Kidney epithelial cell (primary cell): ENCODE measurements at regions not wholly inside any gene's neighbourhood (a gene's known extent, or its start where the extent isn't known, plus 50 kb on each side); places are given as distances from the start of the nearest gene placed in this dataset.

Experiments used
- DNase-seq: peaks from one replicate; pipeline ENCODE4 v3.0.0-alpha.2; 2010; ENCODE audit warnings: low read depth
- H3K27me3 ChIP-seq: 2 replicates; pipeline ENCODE4 v1.6.0; 2011; ENCODE audit warnings: low read length; ENCODE audit not compliant: control insufficient read depth, insufficient read depth
- H3K36me3 ChIP-seq: 2 replicates; pipeline ENCODE4 v1.5.1; 2011; ENCODE audit warnings: low read length; ENCODE audit not compliant: control insufficient read depth, insufficient read depth
- H3K4me3 ChIP-seq: 2 replicates; pipeline ENCODE4 v1.5.1; 2011; ENCODE audit warnings: low read depth, mild to moderate bottlenecking, control low read depth, low read length
- TF ChIP-seq, protein P1 (sequence below): IDR thresholded peaks from 2 replicates; pipeline ENCODE4 v1.5.1; 2011; ENCODE audit warnings: mild to moderate bottlenecking, moderate library complexity, low read length, control low read depth, inconsistent platforms; ENCODE audit not compliant: insufficient read depth, poor library complexity, severe bottlenecking

DNA sequence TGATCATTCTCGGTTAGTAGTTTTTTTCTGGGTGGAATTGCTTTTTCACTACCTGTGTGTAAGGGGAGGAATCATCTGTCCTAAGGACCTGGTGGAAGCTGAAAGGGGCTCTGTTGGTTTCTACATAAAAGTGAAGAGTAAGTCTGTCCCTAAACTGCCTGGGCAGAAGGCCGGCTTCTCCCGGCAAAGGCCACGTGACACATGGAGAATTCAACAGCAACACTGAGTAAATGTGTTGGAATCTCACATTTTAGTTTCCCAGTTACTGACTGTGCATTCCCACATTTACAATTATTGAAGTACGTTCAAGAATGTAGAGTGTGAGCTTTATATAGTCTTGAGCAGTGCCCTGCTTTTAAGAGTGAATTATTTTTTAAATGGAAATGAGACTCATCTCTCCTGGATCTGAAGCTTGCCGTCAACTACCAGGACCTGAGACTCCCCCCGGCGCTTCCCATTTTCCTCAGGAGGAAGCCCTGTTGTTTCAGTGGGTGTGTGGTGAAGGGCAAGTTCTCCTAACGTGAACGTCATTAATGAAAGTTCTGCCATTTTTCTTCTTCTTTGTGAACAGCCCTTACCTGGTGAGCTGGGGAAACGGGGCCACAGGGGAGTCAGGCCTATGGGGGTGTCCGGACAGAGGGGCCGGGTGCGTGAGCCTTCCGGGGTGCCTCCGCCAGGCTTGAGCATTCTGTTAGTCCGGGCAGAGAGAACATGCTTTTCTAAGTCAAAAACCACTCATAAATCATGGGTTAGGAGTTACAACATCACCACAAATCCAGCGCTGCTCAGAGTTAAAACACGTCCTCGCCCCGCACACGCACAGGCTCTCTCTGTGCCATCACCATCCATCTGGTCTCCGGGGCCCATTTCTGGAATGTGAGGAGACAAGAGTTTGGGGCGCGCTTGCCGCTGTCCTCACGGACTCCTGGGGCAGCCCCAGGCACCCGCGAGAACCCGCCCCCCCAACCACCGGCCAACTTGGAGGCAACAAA is 56.6 kb upstream of the SMOC2 start:
- no peaks in the 10 kb centered on the region for H3K36me3 ChIP-seq
- TF ChIP-seq, protein P1, sequence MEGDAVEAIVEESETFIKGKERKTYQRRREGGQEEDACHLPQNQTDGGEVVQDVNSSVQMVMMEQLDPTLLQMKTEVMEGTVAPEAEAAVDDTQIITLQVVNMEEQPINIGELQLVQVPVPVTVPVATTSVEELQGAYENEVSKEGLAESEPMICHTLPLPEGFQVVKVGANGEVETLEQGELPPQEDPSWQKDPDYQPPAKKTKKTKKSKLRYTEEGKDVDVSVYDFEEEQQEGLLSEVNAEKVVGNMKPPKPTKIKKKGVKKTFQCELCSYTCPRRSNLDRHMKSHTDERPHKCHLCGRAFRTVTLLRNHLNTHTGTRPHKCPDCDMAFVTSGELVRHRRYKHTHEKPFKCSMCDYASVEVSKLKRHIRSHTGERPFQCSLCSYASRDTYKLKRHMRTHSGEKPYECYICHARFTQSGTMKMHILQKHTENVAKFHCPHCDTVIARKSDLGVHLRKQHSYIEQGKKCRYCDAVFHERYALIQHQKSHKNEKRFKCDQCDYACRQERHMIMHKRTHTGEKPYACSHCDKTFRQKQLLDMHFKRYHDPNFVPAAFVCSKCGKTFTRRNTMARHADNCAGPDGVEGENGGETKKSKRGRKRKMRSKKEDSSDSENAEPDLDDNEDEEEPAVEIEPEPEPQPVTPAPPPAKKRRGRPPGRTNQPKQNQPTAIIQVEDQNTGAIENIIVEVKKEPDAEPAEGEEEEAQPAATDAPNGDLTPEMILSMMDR = no peak
- DNase-seq = no peak
- H3K27me3 ChIP-seq = no peaks in the 10 kb centered on the region
- H3K4me3 ChIP-seq = no peak overlapping the region

DNA sequence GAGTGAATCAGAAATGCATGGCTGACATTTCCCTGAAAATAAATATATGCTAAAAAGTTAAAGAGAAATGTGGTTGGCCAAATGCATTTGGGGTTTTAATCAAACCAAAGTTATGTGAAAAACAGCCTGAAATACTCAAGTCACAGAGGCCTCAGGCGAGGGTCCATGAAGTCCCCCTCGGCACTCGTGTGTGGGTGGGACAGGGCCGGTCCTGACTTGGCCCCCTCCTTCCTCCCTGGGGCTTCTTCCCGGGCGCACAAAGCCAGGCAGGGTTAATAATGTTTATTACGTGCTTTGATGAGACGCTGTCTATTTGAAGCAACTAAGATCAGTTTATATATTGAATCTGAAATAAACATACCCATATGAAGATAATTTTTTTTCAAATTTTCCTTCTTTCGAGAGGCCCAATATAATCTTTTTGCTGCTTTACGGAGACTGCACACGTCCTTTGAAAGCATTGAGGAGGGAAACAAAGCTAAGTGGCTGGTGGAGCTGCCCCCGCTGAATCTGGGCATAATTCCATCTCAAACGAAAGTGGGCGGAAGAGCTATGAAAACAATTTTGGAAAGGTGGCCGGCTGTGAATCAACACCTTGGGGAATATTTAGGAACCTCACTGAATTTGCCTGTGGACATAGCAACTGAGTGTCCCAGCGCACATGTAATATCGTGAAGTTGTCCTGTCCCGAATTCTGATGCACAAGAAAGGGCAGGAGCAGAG is 55.8 kb upstream of the SMOC2 start:
- TF ChIP-seq, protein P1 = no peak
- Histone ChIP-seq H3K27me3 (no peaks in the 10 kb centered on the region), H3K36me3 (no peaks in the 10 kb centered on the region), H3K4me3 (no peak overlapping the region)
- DNase-seq = no peak

DNA sequence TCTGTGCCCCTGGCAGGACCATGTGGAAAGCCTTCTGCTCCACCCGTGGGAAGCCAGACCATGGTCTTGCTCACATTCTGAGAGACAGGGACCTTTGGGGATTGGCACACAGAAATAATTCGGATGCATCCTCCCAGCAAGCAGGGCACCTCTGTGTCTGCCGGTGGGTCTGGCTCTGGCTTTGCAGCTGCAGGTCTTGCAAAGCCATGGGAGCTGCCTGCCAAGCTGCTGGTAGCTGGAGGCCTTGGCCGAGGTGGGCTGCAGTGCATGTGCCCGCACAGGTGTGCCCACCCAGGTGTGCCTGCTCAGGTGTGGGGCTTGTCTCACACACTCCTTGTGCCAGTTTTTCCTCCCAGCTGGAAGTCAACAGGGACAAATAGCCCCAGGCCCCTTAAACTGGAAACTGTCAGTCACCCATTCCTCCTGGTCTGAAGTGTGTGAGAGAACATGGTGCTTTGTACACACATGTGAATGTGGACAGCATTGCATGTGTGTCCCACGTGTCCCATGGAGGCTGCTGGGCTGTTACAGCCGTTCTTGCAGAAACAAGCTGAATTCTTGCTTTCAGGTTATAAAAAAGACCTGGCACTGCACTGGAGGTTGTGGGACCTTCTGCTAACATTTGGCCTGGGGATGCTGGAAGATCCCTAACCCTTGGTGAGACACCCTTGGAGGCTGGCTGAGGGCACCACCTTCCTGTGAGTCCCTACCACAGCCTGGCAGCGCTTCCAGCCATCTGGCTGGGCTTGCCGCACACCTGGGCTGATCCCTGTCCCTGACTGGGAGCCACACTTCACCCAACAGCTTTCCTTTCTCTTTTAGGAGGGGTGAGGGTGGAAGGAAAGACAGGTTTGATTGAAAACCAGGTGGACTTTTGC is 54.9 kb upstream of the SMOC2 start:
- TF ChIP-seq, protein P1 = no peak
- H3K4me3 ChIP-seq = no peak overlapping the region
- no peaks in the 10 kb centered on the region for H3K27me3 ChIP-seq
- H3K36me3 ChIP-seq = no peaks in the 10 kb centered on the region
- DNase-seq = no peak

DNA sequence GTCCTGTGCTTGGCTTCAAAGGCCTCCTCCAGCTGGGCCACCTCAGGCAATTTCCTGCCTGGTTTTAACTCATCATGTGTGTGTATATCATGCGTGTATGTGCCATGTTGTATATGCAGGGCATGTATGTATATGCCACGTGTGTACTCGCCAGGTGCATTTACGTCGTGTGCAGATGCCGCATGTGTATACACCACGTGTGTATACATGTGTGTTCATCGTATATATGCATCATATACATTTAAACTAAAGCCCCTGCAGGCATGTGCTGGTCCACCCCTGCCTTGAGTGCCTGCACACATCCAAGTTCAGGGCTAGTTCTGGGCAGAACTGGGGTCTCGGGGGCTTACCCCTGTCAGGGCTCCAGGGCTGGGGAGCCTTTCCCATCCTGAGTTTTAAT is 54.0 kb upstream of the SMOC2 start:
- no peak for DNase-seq
- no peak overlapping the region for H3K4me3 ChIP-seq
- TF ChIP-seq, protein P1 = no peak
- H3K27me3 ChIP-seq = no peaks in the 10 kb centered on the region
- no peaks in the 10 kb centered on the region for H3K36me3 ChIP-seq

DNA sequence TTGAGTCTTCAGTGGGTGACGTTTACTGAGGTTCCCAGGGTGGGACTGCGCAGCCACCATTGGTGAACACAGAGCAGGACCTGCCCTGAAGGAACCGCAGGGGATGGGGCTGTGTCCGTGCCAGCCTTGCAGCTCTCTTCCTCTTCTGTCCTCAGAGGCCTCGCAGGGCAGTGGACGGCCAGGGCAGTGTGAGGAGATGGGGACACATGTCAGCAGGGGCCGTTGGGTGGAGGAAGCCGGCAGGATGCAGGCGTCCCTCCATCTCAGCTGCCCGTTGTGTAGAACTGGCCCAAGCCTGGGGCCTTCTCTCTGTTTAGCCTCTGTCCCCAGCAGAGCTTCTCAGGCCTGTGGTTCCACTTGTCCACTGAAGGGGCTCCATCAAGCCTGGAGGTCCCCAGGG is 53.6 kb upstream of the SMOC2 start:
- TF ChIP-seq, protein P1 = no peak
- DNase-seq = no peak
- no peaks in the 10 kb centered on the region for H3K27me3 ChIP-seq
- H3K36me3 ChIP-seq = no peaks in the 10 kb centered on the region
- no peak overlapping the region for H3K4me3 ChIP-seq
